Endothelial cell of umbilical vein (primary cell): ENCODE measurements at regions not wholly inside any gene's neighbourhood (a gene's known extent, or its start where the extent isn't known, plus 50 kb on each side); places are given as distances from the start of the nearest gene placed in this dataset.

ENCODE experiments used
- BruUV-seq: library from RNA; stranded (reverse); fragments of 400-500 nt; replicated peaks from 2 replicates; lab custom pipeline; 2021; lab: Mats Ljungman, UMichigan
- CTCF ChIA-PET: fragments of 300-600, 350-600 bp; sonication (Branson Sonifier 250); formaldehyde crosslinking; loops from one replicate; lab custom pipeline; 2021; ENCODE audit warnings: antibody characterized with exemption, inconsistent platforms; lab: Charles Lee
- POLR2A ChIA-PET: fragments of 300-600, 350-600 bp; sonication (Branson Sonifier 250); formaldehyde crosslinking; loops from one replicate; lab custom pipeline; 2021; ENCODE audit warnings: antibody characterized with exemption, inconsistent platforms; lab: Charles Lee
- DNase-seq: peaks from one replicate; pipeline ENCODE4 v3.0.0-alpha.2; 2011; ENCODE audit warnings: low read depth, low spot score
- FAIRE-seq: peaks from 2 replicates; lab custom pipeline; 2011; peaks lifted over from hg19 to GRCh38; lab: Jason Lieb, UNC
- H2AFZ ChIP-seq: 2 replicates; pipeline ENCODE4 v1.6.0; 2012; ENCODE audit warnings: low read depth, low read length, control low read depth, inconsistent platforms
- H3K27ac ChIP-seq: 2 replicates; pipeline ENCODE4 v1.5.1; 2011; ENCODE audit warnings: low read depth, mild to moderate bottlenecking, control low read depth, low read length, moderate library complexity; ENCODE audit not compliant: insufficient read depth
- H3K27me3 ChIP-seq, 2 experiments: 2 replicates each; pipeline versions ENCODE4 v1.6.0 to v1.6.1; 2011; ENCODE audit warnings: low read length in 2 of 2, mixed read lengths in 1 of 2; ENCODE audit not compliant: control insufficient read depth in 2 of 2, insufficient read depth in 2 of 2
- H3K36me3 ChIP-seq, 2 experiments: 2 replicates in 1 of 2; 3 replicates in 1 of 2; pipeline ENCODE4 v1.5.1; 2011; ENCODE audit warnings: low read length in 2 of 2, mild to moderate bottlenecking in 1 of 2, moderate library complexity in 1 of 2; ENCODE audit not compliant: control insufficient read depth in 2 of 2, insufficient read depth in 2 of 2; ENCODE audit errors: extremely low read depth in 1 of 2
- H3K4me1 ChIP-seq: 3 replicates; pipeline ENCODE4 v1.5.1; 2011; ENCODE audit warnings: mild to moderate bottlenecking, low read length; ENCODE audit not compliant: control insufficient read depth, insufficient read depth; ENCODE audit errors: extremely low read depth
- H3K4me2 ChIP-seq: 2 replicates; pipeline ENCODE4 v1.6.1; 2011; ENCODE audit warnings: low read length, control low read depth, mixed read lengths; ENCODE audit not compliant: insufficient read depth
- H3K4me3 ChIP-seq, 3 experiments: fragments of 200-600 bp in 1 of 3; sonication (generic), shearing (Covaris generic) in 1 of 3; replicated peaks in 1 of 3; 2 replicates each; pipeline ENCODE4 v1.5.1; 2011 to 2016; ENCODE audit warnings: control low read depth in 3 of 3, low read length in 3 of 3, mild to moderate bottlenecking in 2 of 3, inconsistent platforms in 1 of 3, low read depth in 1 of 3, moderate library complexity in 1 of 3; ENCODE audit not compliant: insufficient read depth in 1 of 3
- H3K79me2 ChIP-seq: 2 replicates; pipeline ENCODE4 v1.6.0; 2012; ENCODE audit warnings: low read length, inconsistent platforms; ENCODE audit not compliant: control insufficient read depth, insufficient read depth
- H3K9ac ChIP-seq: replicated peaks from 2 replicates; pipeline ENCODE3; 2011; ENCODE audit warnings: low read length, control low read depth; ENCODE audit not compliant: insufficient read depth; ENCODE audit errors: extremely low read depth
- H3K9me1 ChIP-seq: replicated peaks from 3 replicates; pipeline ENCODE4 v1.6.0; 2011; ENCODE audit warnings: mild to moderate bottlenecking, low read length; ENCODE audit not compliant: control insufficient read depth, insufficient read depth; ENCODE audit errors: extremely low read depth
- H3K9me3 ChIP-seq: replicated peaks from 2 replicates; pipeline ENCODE4 v1.5.1; 2012; ENCODE audit warnings: low read length, inconsistent platforms; ENCODE audit not compliant: control insufficient read depth, insufficient read depth
- H4K20me1 ChIP-seq: replicated peaks from 2 replicates; pipeline ENCODE3; 2011; ENCODE audit warnings: mild to moderate bottlenecking, low read length; ENCODE audit not compliant: control insufficient read depth, insufficient read depth; ENCODE audit errors: extremely low read depth
- CTCF ChIP-seq, 2 donors: IDR thresholded peaks; 1 replicate in 1 of 2; 2 replicates in 1 of 2; pipeline ENCODE4 v1.5.1; 2011; ENCODE audit warnings: low read length in 2 of 2, mild to moderate bottlenecking in 2 of 2, moderate library complexity in 2 of 2, control low read depth in 1 of 2, inconsistent platforms in 1 of 2, low read depth in 1 of 2; ENCODE audit not compliant: insufficient read depth in 1 of 2; ENCODE audit errors: extremely low read depth in 1 of 2
- EZH2 ChIP-seq: IDR thresholded peaks from 2 replicates; pipeline ENCODE4 v1.6.1; 2012; ENCODE audit warnings: borderline replicate concordance, low read depth, mild to moderate bottlenecking, moderate library complexity, low read length, inconsistent platforms; ENCODE audit not compliant: severe bottlenecking
- FOS ChIP-seq: IDR thresholded peaks from 2 replicates; pipeline ENCODE4 v1.6.1; 2011; ENCODE audit warnings: mild to moderate bottlenecking, low read length, moderate library complexity, borderline replicate concordance; ENCODE audit not compliant: insufficient read depth
- GATA2 ChIP-seq: IDR thresholded peaks from 2 replicates; pipeline ENCODE4 v1.7.0; 2011; ENCODE audit warnings: low read depth, mild to moderate bottlenecking, moderate library complexity, mixed read lengths, low read length; ENCODE audit not compliant: insufficient read length, insufficient read depth
- JUN ChIP-seq: IDR thresholded peaks from 2 replicates; pipeline ENCODE4 v1.6.1; 2011; ENCODE audit warnings: borderline replicate concordance, low read depth; ENCODE audit not compliant: insufficient read length, insufficient read depth
- MAX ChIP-seq: IDR thresholded peaks from 2 replicates; pipeline ENCODE4 v1.6.1; 2011; ENCODE audit not compliant: insufficient read depth, insufficient read length
- MYC ChIP-seq: IDR thresholded peaks from one replicate; pipeline ENCODE4 v1.6.1; 2011; ENCODE audit warnings: mild to moderate bottlenecking, low read depth, low read length
- POLR2A ChIP-seq: IDR thresholded peaks from 2 replicates; pipeline ENCODE4 v1.6.1; 2012; ENCODE audit warnings: low read depth, mild to moderate bottlenecking, control low read depth, low read length
- POLR2AphosphoS5 ChIP-seq: IDR thresholded peaks from 2 replicates; pipeline ENCODE4 v1.6.1; 2012; ENCODE audit warnings: low read depth, mild to moderate bottlenecking, control low read depth, low read length, moderate library complexity; ENCODE audit not compliant: insufficient read depth
- dilution Hi-C: fragments of 300-500 bp; cut with MboI; formaldehyde crosslinking; loops from one replicate; pipeline ENCODE4 v1.15.0; 2019; ENCODE audit warnings: low sequenced_read_pairs; ENCODE audit not compliant: extremely low pct_ligation_motif_present
- intact Hi-C: fragments of 100-400 bp; cut with micrococcal nuclease; formaldehyde crosslinking; loops from one replicate; pipeline ENCODE4 v1.10.0; 2022

- Histone ChIP-seq H3K9ac (no peak overlapping the region), H3K4me2 (no peak overlapping the region), H3K36me3 (no peaks in the 10 kb centered on the region), H3K4me3 (no peak overlapping the region), H3K9me3 (no peaks in the 10 kb centered on the region), H3K4me1 (no peaks in the 10 kb centered on the region), H3K27ac (no peak overlapping the region), H4K20me1 (no peaks in the 10 kb centered on the region), H2AFZ (no peak overlapping the region), H3K79me2 (no peaks in the 10 kb centered on the region), H3K9me1 (no peaks in the 10 kb centered on the region), H3K27me3 (peaks cover 1 to 3% of the 10 kb centered on the region in 2 experiments)
- ChIA-PET POLR2A (no interaction called here), CTCF (interaction anchor here (1.0 kb wide), 1 partner anchor 98 kb away, joined by 3 read pairs; no protein-coding TSS in a partner anchor)
- DNase-seq = no peak
- TF ChIP-seq MYC (no peak), FOS (no peak), GATA2 (no peak), POLR2A (no peak), MAX (no peak), EZH2 (no peak), JUN (no peak), CTCF (IDR thresholded peaks at IDR 0.05; ENCODE audit: extremely low read depth in 1 of 2, insufficient read depth in 1 of 2, low read depth in 1 of 2, low read length in 2 of 2) (no peak), POLR2AphosphoS5 (no peak)
- no TSS peak for BruUV-seq
- FAIRE-seq = no peak
- dilution Hi-C loops (no loop called here), intact Hi-C loops (no loop called here)
Observed at GRCh38 chr3:42345811-42346210, 64.6 kb downstream of the LYZL4 start.
